ENCODE measurements at regions not wholly inside any gene's neighbourhood (a gene's known extent, or its start where the extent isn't known, plus 50 kb on each side); places are given as distances from the start of the nearest gene placed in this dataset.

GRCh38 chr5:3893527-3893926 lies 297.9 kb downstream of the IRX1 start:
- Histone ChIP-seq H2BK20ac (ENCODE audit: low read depth, low read length, poor library complexity, severe bottlenecking) (no peak overlapping the region), H3K79me1 (ENCODE audit: insufficient read depth, low read depth, low read length, poor library complexity, severe bottlenecking) (no peaks in the 10 kb centered on the region), H3K79me2 (ENCODE audit: insufficient read depth, low read length) (no peaks in the 10 kb centered on the region), H2AFZ (ENCODE audit: low read length) (no peak overlapping the region), H3T11ph (ENCODE audit: low read length) (no peak overlapping the region), H3K18ac (ENCODE audit: insufficient read length, low read depth, low read length) (no peak overlapping the region), H3K27me3 (ENCODE audit: insufficient read depth, low read length) (no peaks in the 10 kb centered on the region), H3K23ac (ENCODE audit: insufficient read length, low read depth, low read length) (no peak overlapping the region), H3K23me2 (ENCODE audit: insufficient read length, low read depth, low read length, poor library complexity, severe bottlenecking) (no peaks in the 10 kb centered on the region), H2BK12ac (ENCODE audit: insufficient read length, low read depth, low read length) (no peak overlapping the region), H3K14ac (ENCODE audit: insufficient read depth, low read length) (no peak overlapping the region), H3K4me1 (ENCODE audit: insufficient read depth, low read length) (peaks cover 3% of the 10 kb centered on the region; the same call in 1 of the 2 replicates), H4K91ac (ENCODE audit: insufficient read length, low read depth, low read length) (no peak overlapping the region), H2BK15ac (ENCODE audit: low read depth, low read length) (no peak overlapping the region), H4K8ac (replicated peaks; ENCODE audit: insufficient read length, low read depth, low read length) (no peak overlapping the region), H2BK120ac (ENCODE audit: low read depth, low read length, poor library complexity, severe bottlenecking) (no peak overlapping the region), H3K9me3 (ENCODE audit: control insufficient read depth, low read depth, low read length) (no peaks in the 10 kb centered on the region), H3K4me2 (ENCODE audit: insufficient read depth, insufficient read length, low read length) (no peak overlapping the region), H3K4ac (ENCODE audit: low read depth, low read length) (no peak overlapping the region), H4K20me1 (ENCODE audit: control insufficient read depth, insufficient read depth, insufficient read length) (no peaks in the 10 kb centered on the region), H2AK5ac (ENCODE audit: insufficient read length, low read length) (no peak overlapping the region), H3K9ac (ENCODE audit: extremely low read depth, insufficient read length, low read length) (no peak overlapping the region), H4K5ac (ENCODE audit: insufficient read length, low read depth, low read length) (no peak overlapping the region), H3K56ac (ENCODE audit: insufficient read length, low read depth, low read length) (no peak overlapping the region), H3K27ac (ENCODE audit: insufficient read length, low read depth, low read length) (no peak overlapping the region), H2BK5ac (ENCODE audit: insufficient read length, low read length) (no peak overlapping the region)
- H3K27ac Mint-ChIP-seq = no peak overlapping the region
- no peak for DNase-seq
- H3K9me3 Mint-ChIP-seq = peaks cover 16 to 18% of the 10 kb centered on the region in 2 experiments
- H3K27me3 Mint-ChIP-seq (ENCODE audit: low read depth) = peaks cover 25% of the 10 kb centered on the region
- H3K4me1 Mint-ChIP-seq = peaks cover 10 to 22% of the 10 kb centered on the region in 2 experiments
- H3K36me3 Mint-ChIP-seq (ENCODE audit: insufficient read depth in 1 of 3, low read depth in 3 of 3) = peaks cover 0 to 13% (median 4%) of the 10 kb centered on the region in 3 experiments; a peak in 4 of 7 replicates
- TF ChIP-seq, protein P1, sequence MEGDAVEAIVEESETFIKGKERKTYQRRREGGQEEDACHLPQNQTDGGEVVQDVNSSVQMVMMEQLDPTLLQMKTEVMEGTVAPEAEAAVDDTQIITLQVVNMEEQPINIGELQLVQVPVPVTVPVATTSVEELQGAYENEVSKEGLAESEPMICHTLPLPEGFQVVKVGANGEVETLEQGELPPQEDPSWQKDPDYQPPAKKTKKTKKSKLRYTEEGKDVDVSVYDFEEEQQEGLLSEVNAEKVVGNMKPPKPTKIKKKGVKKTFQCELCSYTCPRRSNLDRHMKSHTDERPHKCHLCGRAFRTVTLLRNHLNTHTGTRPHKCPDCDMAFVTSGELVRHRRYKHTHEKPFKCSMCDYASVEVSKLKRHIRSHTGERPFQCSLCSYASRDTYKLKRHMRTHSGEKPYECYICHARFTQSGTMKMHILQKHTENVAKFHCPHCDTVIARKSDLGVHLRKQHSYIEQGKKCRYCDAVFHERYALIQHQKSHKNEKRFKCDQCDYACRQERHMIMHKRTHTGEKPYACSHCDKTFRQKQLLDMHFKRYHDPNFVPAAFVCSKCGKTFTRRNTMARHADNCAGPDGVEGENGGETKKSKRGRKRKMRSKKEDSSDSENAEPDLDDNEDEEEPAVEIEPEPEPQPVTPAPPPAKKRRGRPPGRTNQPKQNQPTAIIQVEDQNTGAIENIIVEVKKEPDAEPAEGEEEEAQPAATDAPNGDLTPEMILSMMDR (conservative IDR thresholded peaks at IDR 0.05) = no peak
- H3K4me3 Mint-ChIP-seq = no peak overlapping the region

Measured in H9 (cell line).